ENCODE measurements at regions not wholly inside any gene's neighbourhood (a gene's known extent, or its start where the extent isn't known, plus 50 kb on each side); places are given as distances from the start of the nearest gene placed in this dataset.

GRCh38 chr3:178393824-178394223, 142.4 kb upstream of the KCNMB2 start:
- DNase-seq (ENCODE audit: insufficient read length, low spot score) (no peak), FAIRE-seq (no peak)

DNA sequence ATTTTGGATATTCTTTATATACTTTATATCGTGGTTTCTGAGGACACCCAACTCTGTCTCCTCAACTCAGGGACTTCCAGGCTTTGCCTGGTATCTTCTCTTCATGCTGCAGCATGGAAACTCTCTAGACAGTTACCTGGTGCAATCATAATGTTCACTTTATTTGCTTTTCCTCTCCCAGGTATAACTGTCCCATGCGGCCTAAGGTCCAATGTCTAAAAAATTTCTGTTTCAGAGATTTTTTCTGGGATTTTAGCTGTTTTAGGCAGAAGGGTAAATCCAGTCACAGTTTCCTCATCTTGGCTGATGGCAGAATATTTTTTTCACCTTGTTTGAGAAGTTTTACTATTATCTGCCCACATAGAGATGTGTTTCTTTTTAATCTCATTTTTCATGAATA, 139.9 kb upstream of the KCNMB2 start:
- TF ChIP-seq, protein P1, sequence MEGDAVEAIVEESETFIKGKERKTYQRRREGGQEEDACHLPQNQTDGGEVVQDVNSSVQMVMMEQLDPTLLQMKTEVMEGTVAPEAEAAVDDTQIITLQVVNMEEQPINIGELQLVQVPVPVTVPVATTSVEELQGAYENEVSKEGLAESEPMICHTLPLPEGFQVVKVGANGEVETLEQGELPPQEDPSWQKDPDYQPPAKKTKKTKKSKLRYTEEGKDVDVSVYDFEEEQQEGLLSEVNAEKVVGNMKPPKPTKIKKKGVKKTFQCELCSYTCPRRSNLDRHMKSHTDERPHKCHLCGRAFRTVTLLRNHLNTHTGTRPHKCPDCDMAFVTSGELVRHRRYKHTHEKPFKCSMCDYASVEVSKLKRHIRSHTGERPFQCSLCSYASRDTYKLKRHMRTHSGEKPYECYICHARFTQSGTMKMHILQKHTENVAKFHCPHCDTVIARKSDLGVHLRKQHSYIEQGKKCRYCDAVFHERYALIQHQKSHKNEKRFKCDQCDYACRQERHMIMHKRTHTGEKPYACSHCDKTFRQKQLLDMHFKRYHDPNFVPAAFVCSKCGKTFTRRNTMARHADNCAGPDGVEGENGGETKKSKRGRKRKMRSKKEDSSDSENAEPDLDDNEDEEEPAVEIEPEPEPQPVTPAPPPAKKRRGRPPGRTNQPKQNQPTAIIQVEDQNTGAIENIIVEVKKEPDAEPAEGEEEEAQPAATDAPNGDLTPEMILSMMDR (IDR thresholded peaks at IDR 0.05; ENCODE audit: insufficient read depth, missing control alignments): no peak
- FAIRE-seq (no peak), DNase-seq (ENCODE audit: insufficient read length, low spot score) (no peak)

More at GRCh38 chr3:178393824-178394223, 142.4 kb upstream of the KCNMB2 start:
- TF ChIP-seq, protein P1 (IDR thresholded peaks at IDR 0.05; ENCODE audit: insufficient read depth, missing control alignments): no peak

GRCh38 chr3:178397202-178397601, 139.0 kb upstream of the KCNMB2 start:
- DNase-seq (ENCODE audit: insufficient read length, low spot score) (no peak), FAIRE-seq (no peak)
- TF ChIP-seq, protein P1 (IDR thresholded peaks at IDR 0.05; ENCODE audit: insufficient read depth, missing control alignments): no peak

- DNase-seq (ENCODE audit: insufficient read length, low spot score): no peak
- TF ChIP-seq, protein P1 (IDR thresholded peaks at IDR 0.05; ENCODE audit: insufficient read depth, missing control alignments): no peak
- FAIRE-seq: no peak
Measured at GRCh38 chr3:178397836-178398235, 138.4 kb upstream of the KCNMB2 start.

DNA sequence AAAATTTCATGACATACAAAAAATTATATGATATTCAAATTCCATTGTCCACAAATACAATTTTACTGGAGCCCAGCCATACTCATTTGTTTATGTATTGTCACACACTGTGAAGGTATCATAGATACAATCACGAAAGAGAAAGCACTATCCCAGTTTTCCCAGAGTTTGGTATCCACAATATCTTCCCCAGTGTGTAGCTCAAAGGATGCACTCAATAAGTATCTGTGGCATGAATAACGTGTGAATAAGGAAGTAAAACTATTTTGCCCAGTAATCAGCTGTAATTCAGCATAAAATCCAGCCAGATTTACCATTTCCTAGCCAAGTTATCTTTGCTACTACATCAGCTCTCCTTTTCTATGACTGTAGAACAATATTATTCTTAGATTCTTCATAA, 131.3 kb upstream of the KCNMB2 start:
- FAIRE-seq: no peak
- TF ChIP-seq, protein P1 (IDR thresholded peaks at IDR 0.05; ENCODE audit: insufficient read depth, missing control alignments): no peak

DNA sequence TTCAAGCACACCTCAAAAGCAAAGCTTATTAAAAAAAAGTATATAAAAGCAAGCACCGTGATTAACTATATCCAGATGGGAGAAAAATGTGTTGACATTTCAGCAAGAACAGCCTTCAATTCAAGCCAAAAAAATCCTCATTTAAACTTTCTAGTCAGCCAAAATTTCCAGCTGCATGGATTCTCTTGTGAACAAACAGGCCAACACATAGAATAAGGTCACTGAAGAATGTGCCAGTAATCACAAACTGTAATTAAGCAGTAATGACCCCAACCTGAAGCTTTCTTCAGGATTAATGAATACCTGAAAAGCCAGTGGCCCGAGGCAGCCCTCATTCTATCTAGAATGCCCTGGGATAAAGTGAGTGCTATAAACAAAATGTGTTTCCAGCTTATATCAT, 130.7 kb upstream of the KCNMB2 start:
- TF ChIP-seq, protein P1 (IDR thresholded peaks at IDR 0.05; ENCODE audit: insufficient read depth, missing control alignments): no peak
- no peak for DNase-seq (ENCODE audit: insufficient read length, low spot score)
- no peak for FAIRE-seq

More for the DNA sequence above, 131.3 kb upstream of the KCNMB2 start:
- no peak for DNase-seq (ENCODE audit: insufficient read length, low spot score)

GRCh38 chr3:178406206-178406605, 130.0 kb upstream of the KCNMB2 start:
- DNase-seq (ENCODE audit: insufficient read length, low spot score) (no peak), FAIRE-seq (no peak)
- TF ChIP-seq, protein P1 (IDR thresholded peaks at IDR 0.05; ENCODE audit: insufficient read depth, missing control alignments): no peak
